Activated naive CD4-positive, alpha-beta T cell treated with anti-CD3 and anti-CD28 coated beads, Interleukin-2, amount 50 U/mL, for 24 hours (primary cell): ENCODE measurements at regions not wholly inside any gene's neighbourhood (a gene's known extent, or its start where the extent isn't known, plus 50 kb on each side); places are given as distances from the start of the nearest gene placed in this dataset.

Source experiments
- H3K27ac Mint-ChIP-seq: one replicate; pipeline ENCODE4 v1.8.0; 2021; ENCODE audit warnings: mild to moderate bottlenecking, mixed read lengths
- H3K27me3 Mint-ChIP-seq: one replicate; pipeline ENCODE4 v1.8.0; 2021; ENCODE audit warnings: mixed read lengths
- H3K36me3 Mint-ChIP-seq: one replicate; pipeline ENCODE4 v1.8.0; 2021; ENCODE audit warnings: mixed read lengths
- H3K4me1 Mint-ChIP-seq: one replicate; pipeline ENCODE4 v1.8.0; 2021; ENCODE audit warnings: mixed read lengths
- H3K4me3 Mint-ChIP-seq: one replicate; pipeline ENCODE4 v1.8.0; 2021; ENCODE audit warnings: mild to moderate bottlenecking, mixed read lengths
- H3K9me3 Mint-ChIP-seq: one replicate; pipeline ENCODE4 v1.8.0; 2021; ENCODE audit warnings: mixed read lengths

GRCh38 chr6:150719099-150719766, 119.5 kb downstream of the PLEKHG1 start:
- Mint-ChIP-seq H3K27ac (no peak overlapping the region), H3K4me3 (no peak overlapping the region), H3K27me3 (peaks cover 7% of the 10 kb centered on the region), H3K9me3 (no peaks in the 10 kb centered on the region), H3K36me3 (no peaks in the 10 kb centered on the region), H3K4me1 (peaks cover 7% of the 10 kb centered on the region)

- Mint-ChIP-seq H3K27ac (no peak overlapping the region), H3K4me1 (peaks cover 7% of the 10 kb centered on the region), H3K27me3 (peaks cover 9% of the 10 kb centered on the region), H3K9me3 (no peaks in the 10 kb centered on the region), H3K4me3 (no peak overlapping the region), H3K36me3 (no peaks in the 10 kb centered on the region)
These were observed 120.1 kb downstream of the PLEKHG1 start for GRCh38 chr6:150719831-150720230.

DNA sequence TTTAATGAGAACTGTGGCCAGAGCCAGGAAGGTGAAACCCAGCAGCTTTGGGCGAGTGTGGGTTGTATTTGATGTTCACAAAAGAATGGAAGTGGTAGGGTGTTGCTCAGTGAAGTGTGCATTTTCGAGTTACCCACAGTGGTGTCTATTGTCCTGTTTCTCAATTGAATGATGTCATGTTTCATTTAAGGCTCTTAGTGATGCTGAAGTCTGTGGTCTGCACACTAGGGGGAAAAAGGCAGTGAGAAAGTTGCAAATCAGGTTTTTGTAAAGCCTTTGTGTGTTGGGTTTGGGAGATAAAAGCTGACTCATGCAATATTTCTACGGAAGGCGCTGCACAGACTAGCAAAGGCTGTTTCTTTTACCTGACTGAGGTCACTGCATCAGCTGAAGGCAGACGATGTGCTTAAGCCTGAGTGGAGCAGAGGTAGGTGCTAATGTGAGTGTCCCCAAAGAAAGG, 121.1 kb downstream of the PLEKHG1 start:
- Mint-ChIP-seq H3K4me1 (peaks cover 7% of the 10 kb centered on the region), H3K27ac (no peak overlapping the region), H3K36me3 (no peaks in the 10 kb centered on the region), H3K9me3 (no peaks in the 10 kb centered on the region), H3K4me3 (no peak overlapping the region), H3K27me3 (peaks cover 9% of the 10 kb centered on the region)

DNA sequence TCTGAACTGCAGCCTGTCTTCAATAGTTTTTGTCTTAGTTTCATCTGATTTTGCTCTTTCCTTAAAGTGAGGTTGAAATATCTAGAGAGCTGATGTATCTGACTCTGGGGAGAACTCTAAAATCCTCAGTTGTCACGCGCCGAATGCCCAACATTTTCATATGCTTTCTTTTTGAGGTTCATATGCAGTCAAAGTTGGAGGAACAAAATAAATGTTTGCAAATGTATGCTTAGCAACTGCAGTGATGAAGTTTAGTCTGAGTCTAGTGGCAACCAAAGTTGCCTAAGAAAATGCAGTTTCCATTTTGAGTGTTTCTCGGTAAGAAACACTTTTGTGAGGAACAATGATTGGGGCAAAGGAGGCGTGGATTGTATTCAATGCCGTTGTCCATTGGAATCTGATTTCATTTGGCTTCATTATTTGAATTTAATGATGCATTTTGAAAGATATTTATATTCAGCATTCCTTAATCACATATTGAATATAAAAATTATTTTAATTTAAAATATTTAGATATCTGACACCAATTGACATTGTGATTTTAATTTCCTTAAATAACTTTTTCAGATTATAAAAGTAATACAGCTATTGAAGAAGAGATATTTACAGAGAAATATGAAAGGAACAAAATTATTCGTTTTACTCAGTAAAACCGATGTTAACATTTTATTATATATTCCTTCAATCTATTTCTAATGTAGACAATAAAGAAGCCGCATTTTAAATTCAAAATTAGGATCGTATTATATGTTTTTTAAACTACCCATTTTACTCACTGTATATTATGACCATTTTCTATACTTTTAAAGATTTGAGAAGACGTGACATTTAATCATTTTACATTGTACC, 122.0 kb downstream of the PLEKHG1 start:
- Mint-ChIP-seq H3K4me3 (no peak overlapping the region), H3K9me3 (no peaks in the 10 kb centered on the region), H3K4me1 (peaks cover 7% of the 10 kb centered on the region), H3K36me3 (no peaks in the 10 kb centered on the region), H3K27me3 (peaks cover 9% of the 10 kb centered on the region), H3K27ac (no peak overlapping the region)

DNA sequence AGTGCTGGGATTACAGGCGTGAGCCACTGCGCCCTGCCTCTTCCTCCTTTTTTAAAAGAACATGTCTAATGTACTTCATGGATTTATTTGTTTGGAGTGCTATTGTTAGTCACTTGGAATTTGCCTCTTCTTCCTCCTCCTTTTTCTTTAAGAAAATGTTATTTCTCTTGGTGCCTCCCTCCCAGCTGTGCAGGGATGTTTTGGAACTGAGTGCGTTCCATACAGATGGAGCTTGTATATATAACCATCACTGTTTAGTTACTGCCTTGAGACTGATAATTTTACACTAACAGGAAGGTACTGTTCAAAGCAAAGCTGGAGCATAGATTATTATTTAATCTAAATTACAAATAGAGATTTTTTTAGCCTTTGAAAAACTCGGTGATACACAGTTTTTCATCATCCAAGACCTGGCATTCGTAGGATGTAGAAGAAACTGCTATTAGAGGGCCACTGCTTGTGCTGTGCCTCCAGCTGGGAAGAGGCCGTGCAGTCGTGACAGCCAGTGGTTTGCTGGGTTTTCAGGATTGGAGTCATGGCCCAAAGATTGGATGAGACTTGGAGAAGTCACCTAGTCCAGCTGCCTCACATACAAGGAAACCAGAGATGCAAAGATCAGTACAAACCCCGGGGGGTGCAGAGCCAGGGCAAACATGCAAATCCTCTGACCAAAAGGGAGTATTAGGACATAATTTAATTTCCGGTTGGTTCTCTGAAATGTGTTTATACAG, 123.1 kb downstream of the PLEKHG1 start:
- Mint-ChIP-seq H3K4me1 (peaks cover 7% of the 10 kb centered on the region), H3K9me3 (no peaks in the 10 kb centered on the region), H3K27ac (no peak overlapping the region), H3K27me3 (peaks cover 11% of the 10 kb centered on the region), H3K36me3 (no peaks in the 10 kb centered on the region), H3K4me3 (no peak overlapping the region)

GRCh38 chr6:150723345-150723658, 123.6 kb downstream of the PLEKHG1 start:
- H3K9me3 Mint-ChIP-seq: no peaks in the 10 kb centered on the region
- peaks cover 11% of the 10 kb centered on the region for H3K27me3 Mint-ChIP-seq
- peaks cover 7% of the 10 kb centered on the region for H3K4me1 Mint-ChIP-seq
- no peak overlapping the region for H3K27ac Mint-ChIP-seq
- H3K4me3 Mint-ChIP-seq: no peak overlapping the region
- no peaks in the 10 kb centered on the region for H3K36me3 Mint-ChIP-seq

DNA sequence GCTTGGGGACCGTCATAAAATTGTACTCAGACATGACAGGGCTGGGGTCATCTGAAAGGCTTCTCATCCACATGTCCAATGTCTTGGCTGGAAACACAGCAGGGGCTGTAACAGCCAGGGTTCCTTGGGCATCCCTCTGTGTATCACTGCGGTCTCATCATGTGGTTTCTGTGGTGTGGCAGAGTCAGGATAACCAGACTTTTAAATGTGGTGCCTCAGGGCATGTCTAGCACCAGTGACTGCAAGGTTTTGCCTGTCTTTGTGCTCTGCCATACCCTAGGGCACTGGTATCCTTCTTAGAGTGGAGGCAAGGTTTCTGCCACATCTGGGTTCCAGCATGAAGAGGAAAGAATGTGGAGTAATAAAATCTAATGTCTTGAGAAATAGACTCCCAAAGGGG, 124.2 kb downstream of the PLEKHG1 start:
- Mint-ChIP-seq H3K4me1 (peaks cover 7% of the 10 kb centered on the region), H3K9me3 (no peaks in the 10 kb centered on the region), H3K36me3 (no peaks in the 10 kb centered on the region), H3K4me3 (no peak overlapping the region), H3K27ac (no peak overlapping the region), H3K27me3 (peaks cover 11% of the 10 kb centered on the region)

DNA sequence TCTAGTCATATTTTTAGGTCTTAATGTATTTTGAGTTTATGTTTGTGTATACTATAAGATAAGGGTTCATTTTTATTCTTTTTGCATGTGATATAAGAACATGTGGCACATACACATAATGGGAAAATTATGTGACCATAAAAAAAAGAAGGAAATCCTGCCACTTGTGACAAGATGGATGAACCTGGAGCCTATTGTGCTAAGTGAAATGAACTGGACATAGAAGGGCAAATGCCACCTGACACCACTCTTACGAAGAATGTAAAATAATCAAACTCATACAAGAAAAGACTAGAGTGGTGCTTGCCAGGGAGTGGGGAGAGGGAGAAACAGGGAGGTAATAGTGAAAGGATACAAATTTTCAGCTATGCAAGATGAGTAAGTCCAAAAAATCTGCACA, 126.1 kb downstream of the PLEKHG1 start:
- Mint-ChIP-seq H3K9me3 (no peaks in the 10 kb centered on the region), H3K27ac (no peak overlapping the region), H3K27me3 (peaks cover 8% of the 10 kb centered on the region), H3K36me3 (no peaks in the 10 kb centered on the region), H3K4me3 (no peak overlapping the region), H3K4me1 (peaks cover 3% of the 10 kb centered on the region)

DNA sequence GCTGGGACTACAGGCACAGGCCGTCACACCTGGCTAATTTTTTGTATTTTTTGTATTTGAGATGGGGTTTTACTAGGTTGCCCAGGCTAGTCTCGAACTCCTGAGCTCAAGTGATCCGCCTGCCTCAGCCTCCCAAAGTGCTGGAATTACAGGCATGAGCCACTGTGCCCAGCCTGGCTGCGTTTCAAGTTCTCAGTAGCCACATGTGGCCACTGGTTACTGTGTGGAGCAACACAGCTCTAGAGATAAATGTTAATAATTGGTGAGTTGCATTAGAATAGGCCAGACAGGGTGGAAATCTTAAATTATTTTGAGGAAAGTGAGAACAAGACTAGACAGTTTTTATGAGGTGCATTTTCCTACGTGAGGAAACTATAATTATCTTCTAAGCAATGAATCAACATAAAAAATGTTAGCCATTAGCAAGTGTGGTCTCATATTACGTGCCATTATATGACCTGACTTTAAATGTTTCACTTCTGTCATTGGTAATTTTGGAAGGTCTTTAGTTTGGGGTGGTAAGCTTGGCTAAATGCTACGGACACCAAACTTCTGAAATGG, 129.6 kb downstream of the PLEKHG1 start:
- Mint-ChIP-seq H3K27ac (no peak overlapping the region), H3K4me1 (no peaks in the 10 kb centered on the region), H3K9me3 (no peaks in the 10 kb centered on the region), H3K4me3 (no peak overlapping the region), H3K27me3 (peaks cover 4% of the 10 kb centered on the region), H3K36me3 (no peaks in the 10 kb centered on the region)

- peaks cover 1% of the 10 kb centered on the region for H3K27me3 Mint-ChIP-seq
- H3K36me3 Mint-ChIP-seq: no peaks in the 10 kb centered on the region
- H3K27ac Mint-ChIP-seq: no peak overlapping the region
- H3K4me3 Mint-ChIP-seq: no peak overlapping the region
- no peaks in the 10 kb centered on the region for H3K9me3 Mint-ChIP-seq
- H3K4me1 Mint-ChIP-seq: no peaks in the 10 kb centered on the region
These were observed 131.2 kb downstream of the PLEKHG1 start for GRCh38 chr6:150730801-150731457.

DNA sequence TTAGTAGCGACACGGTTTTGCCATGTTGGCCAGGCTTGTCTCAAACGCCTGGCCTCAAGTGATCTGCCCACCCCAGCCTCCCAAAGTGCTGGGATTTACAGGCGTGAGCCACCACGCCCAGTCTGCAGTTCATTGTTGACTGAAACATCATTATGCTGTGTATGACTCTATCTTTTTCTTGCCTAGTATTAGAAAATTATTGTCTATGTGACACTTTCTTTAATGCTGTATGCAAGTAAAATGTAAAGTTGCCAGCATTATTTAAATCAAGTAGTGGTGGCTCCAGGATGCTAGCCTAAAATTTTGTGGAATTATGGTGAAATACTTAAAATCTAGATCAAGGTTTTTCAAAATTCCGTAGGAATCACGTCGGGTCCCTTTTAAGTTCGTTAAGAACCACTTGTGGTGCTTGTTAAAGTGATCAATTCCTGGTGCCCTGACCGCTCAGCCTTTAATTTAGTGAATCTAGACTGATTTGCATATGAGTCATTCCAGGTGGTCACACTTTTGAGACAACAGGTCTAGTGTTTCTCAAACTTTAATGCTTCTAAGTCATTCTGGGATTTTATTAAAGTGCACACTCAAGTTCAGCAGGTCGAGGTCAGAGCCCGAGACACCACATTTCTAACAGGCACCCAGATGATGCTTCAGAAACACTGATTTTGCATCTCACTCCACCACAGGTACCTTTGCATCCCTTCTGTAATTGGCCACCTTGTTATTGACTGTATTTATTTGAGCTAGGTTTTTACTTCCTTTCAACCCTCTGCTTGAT, 132.6 kb upstream of the MTHFD1L start:
- no peak overlapping the region for H3K27ac Mint-ChIP-seq
- no peak overlapping the region for H3K4me3 Mint-ChIP-seq
- H3K9me3 Mint-ChIP-seq: no peaks in the 10 kb centered on the region
- H3K36me3 Mint-ChIP-seq: no peaks in the 10 kb centered on the region
- H3K27me3 Mint-ChIP-seq: no peaks in the 10 kb centered on the region
- H3K4me1 Mint-ChIP-seq: no peaks in the 10 kb centered on the region

DNA sequence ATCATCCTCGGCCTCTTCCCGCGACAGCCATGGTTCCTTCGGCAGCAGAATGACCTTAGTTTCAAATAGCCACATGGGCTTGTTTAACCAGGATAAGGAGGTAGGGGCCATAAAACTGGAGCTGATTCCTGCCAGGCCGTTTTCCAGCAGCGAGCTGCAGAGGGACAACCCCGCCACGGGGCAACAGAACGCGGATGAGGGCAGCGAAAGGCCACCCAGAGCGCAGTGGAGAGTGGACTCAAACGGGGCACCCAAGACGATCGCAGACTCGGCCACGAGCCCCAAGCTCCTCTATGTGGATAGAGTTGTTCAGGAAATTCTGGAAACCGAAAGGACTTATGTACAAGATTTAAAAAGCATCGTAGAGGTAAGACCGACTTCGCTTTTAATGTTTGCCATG, 131.8 kb upstream of the MTHFD1L start:
- H3K27me3 Mint-ChIP-seq: no peaks in the 10 kb centered on the region
- no peaks in the 10 kb centered on the region for H3K9me3 Mint-ChIP-seq
- no peaks in the 10 kb centered on the region for H3K36me3 Mint-ChIP-seq
- no peak overlapping the region for H3K27ac Mint-ChIP-seq
- no peak overlapping the region for H3K4me3 Mint-ChIP-seq
- no peaks in the 10 kb centered on the region for H3K4me1 Mint-ChIP-seq

GRCh38 chr6:150734235-150734634, 131.3 kb upstream of the MTHFD1L start:
- no peaks in the 10 kb centered on the region for H3K4me1 Mint-ChIP-seq
- H3K27me3 Mint-ChIP-seq: no peaks in the 10 kb centered on the region
- no peaks in the 10 kb centered on the region for H3K36me3 Mint-ChIP-seq
- H3K27ac Mint-ChIP-seq: peak overlapping the region; percentile 41
- H3K9me3 Mint-ChIP-seq: no peaks in the 10 kb centered on the region
- H3K4me3 Mint-ChIP-seq: no peak overlapping the region

GRCh38 chr6:150735341-150735851, 130.1 kb upstream of the MTHFD1L start:
- Mint-ChIP-seq H3K27ac (no peak overlapping the region), H3K4me3 (no peak overlapping the region), H3K4me1 (no peaks in the 10 kb centered on the region), H3K36me3 (no peaks in the 10 kb centered on the region), H3K9me3 (no peaks in the 10 kb centered on the region), H3K27me3 (no peaks in the 10 kb centered on the region)
